Vagina (tissue), 2 donors: ENCODE measurements at regions not wholly inside any gene's neighbourhood (a gene's known extent, or its start where the extent isn't known, plus 50 kb on each side); places are given as distances from the start of the nearest gene placed in this dataset.

Experiments
- CTCF ChIP-seq, 3 experiments: fragments of 450-650 bp in 2 of 3; fragments of 200-600 bp in 1 of 3; sonication (generic) in 1 of 3; IDR thresholded peaks; one replicate each; pipeline ENCODE4 v1.5.1; 2017 to 2019; ENCODE audit warnings: antibody characterized with exemption in 3 of 3, mild to moderate bottlenecking in 2 of 3, moderate library complexity in 2 of 3
- POLR2A ChIP-seq, 2 donors: fragments of 450-650 bp; IDR thresholded peaks; one replicate each; pipeline ENCODE4 v1.6.1; 2017; ENCODE audit warnings: antibody characterized with exemption in 2 of 2, mild to moderate bottlenecking in 2 of 2, moderate library complexity in 2 of 2
- POLR2AphosphoS5 ChIP-seq, 2 donors: sonication (generic); formaldehyde crosslinking; IDR thresholded peaks; one replicate each; pipeline ENCODE4 v1.9.0; 2017; ENCODE audit warnings: antibody characterized with exemption in 2 of 2, mild to moderate bottlenecking in 2 of 2, low read depth in 1 of 2; ENCODE audit not compliant: insufficient read depth in 1 of 2

DNA sequence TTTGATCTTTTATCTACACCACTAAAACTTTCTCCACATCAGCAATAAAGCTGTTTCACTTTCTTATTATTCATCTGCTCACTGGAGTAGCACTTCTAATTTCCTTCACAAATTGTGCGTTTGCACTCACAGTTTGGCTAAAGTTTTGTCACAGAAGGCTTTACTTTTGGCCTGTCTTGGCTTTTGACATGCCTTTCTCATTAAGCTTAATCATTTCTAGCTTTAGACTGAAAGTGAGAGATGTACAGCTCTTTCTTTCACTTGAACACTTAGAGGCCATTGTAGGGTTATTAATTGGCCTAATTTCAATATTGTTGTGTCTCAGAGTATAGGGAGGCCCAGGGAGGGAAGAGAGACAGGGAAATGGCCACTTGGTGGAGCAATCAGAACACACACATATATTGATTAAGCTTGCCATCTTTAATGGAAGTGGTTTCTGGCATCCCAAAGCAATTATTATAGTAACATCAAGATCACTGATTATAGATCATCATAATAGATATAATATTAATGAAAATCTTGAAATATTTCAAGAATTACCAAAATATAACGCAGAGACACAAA, 512.5 kb downstream of the ETV1 start:
- TF ChIP-seq CTCF (IDR thresholded peaks at IDR 0.05) (no peak), POLR2A (IDR thresholded peaks at IDR 0.05) (no peak), POLR2AphosphoS5 (IDR thresholded peaks at IDR 0.05; ENCODE audit: insufficient read depth in 1 of 2, low read depth in 1 of 2) (no peak)
